SU-DHL-6 (cell line): ENCODE measurements at regions not wholly inside any gene's neighbourhood (a gene's known extent, or its start where the extent isn't known, plus 50 kb on each side); places are given as distances from the start of the nearest gene placed in this dataset.

Source experiments
- EZH2phosphoT487 ChIP-seq: fragments of 200-600 bp; sonication (generic), shearing (Covaris generic); conservative IDR thresholded peaks from 2 replicates; pipeline ENCODE4 v1.6.1; 2018; ENCODE audit warnings: mild to moderate bottlenecking, antibody characterized with exemption, low read length, moderate library complexity, mixed read lengths
- TF ChIP-seq, protein P1 (sequence below): fragments of 200-600 bp; sonication (generic); IDR thresholded peaks from one replicate; pipeline ENCODE4 v1.5.1; 2017; ENCODE audit warnings: antibody characterized with exemption, mild to moderate bottlenecking, low read length, moderate library complexity; ENCODE audit not compliant: insufficient read depth, poor library complexity, severe bottlenecking

DNA sequence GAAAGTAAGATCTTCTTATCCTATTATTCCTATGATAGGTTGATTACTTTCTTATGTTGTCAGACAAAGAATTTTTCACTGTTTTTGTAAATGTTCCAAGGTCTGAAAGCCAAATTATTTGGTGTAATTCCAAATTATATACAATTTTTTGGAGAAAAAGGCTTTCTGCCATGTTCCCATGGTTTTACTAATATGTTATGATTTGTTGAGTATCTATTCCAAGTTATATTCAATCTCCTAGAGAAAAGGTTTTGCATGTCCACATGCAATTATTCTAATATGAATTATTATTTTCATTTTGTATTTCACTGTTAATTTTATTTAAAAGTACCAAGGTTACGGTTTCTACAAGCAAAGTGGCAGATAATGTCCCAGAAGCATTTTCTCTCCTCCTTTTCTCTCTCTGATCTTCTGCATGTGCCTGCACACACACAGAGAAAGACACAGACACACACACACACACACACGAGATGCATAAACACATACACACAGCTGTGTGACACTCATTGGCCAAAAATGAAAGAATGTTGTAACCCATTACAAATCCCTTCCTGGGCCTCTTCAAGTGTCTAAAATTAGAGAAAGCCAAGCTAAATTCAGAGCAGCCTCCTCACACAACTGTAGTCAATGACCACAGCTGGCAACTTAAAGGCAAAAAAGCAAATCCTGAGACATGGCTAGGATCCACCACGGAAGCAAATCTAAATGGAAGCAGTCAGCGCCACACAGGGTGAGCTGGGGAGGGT is 621.0 kb downstream of the EFNB2 start:
- TF ChIP-seq, protein P1, sequence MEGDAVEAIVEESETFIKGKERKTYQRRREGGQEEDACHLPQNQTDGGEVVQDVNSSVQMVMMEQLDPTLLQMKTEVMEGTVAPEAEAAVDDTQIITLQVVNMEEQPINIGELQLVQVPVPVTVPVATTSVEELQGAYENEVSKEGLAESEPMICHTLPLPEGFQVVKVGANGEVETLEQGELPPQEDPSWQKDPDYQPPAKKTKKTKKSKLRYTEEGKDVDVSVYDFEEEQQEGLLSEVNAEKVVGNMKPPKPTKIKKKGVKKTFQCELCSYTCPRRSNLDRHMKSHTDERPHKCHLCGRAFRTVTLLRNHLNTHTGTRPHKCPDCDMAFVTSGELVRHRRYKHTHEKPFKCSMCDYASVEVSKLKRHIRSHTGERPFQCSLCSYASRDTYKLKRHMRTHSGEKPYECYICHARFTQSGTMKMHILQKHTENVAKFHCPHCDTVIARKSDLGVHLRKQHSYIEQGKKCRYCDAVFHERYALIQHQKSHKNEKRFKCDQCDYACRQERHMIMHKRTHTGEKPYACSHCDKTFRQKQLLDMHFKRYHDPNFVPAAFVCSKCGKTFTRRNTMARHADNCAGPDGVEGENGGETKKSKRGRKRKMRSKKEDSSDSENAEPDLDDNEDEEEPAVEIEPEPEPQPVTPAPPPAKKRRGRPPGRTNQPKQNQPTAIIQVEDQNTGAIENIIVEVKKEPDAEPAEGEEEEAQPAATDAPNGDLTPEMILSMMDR: no peak
- TF ChIP-seq EZH2phosphoT487: no peak
